GM23248 (cell line): ENCODE measurements at regions not wholly inside any gene's neighbourhood (a gene's known extent, or its start where the extent isn't known, plus 50 kb on each side); places are given as distances from the start of the nearest gene placed in this dataset.
A peak's percentile ranks its signal among the peaks of the same experiment; 100 is the strongest.

Experiments
- DNase-seq: peaks from one replicate; pipeline ENCODE4 v3.0.0-alpha.2; 2015
- H2AFZ ChIP-seq: fragments of 200-600 bp; sonication (generic); 2 replicates; pipeline ENCODE4 v1.6.1; 2016; ENCODE audit warnings: antibody characterized with exemption
- H3F3A ChIP-seq: fragments of 200-600 bp; sonication (generic); 2 replicates; pipeline ENCODE4 v1.6.1; 2016; ENCODE audit warnings: mild to moderate bottlenecking, antibody characterized with exemption, mixed run types; ENCODE audit not compliant: insufficient read depth
- H3K27ac ChIP-seq: fragments of 200-600 bp; sonication (generic); 2 replicates; pipeline ENCODE4 v1.5.1; 2016; ENCODE audit warnings: mild to moderate bottlenecking
- H3K27me3 ChIP-seq: fragments of 200-600 bp; sonication (generic); replicated peaks from 2 replicates; pipeline ENCODE4 v1.6.1; 2016; ENCODE audit warnings: mild to moderate bottlenecking; ENCODE audit not compliant: insufficient read depth
- H3K36me3 ChIP-seq: fragments of 200-600 bp; sonication (generic); 2 replicates; pipeline ENCODE4 v1.6.1; 2016; ENCODE audit warnings: low read depth, mild to moderate bottlenecking
- H3K4me1 ChIP-seq: fragments of 200-600 bp; sonication (generic); 2 replicates; pipeline ENCODE4 v1.6.1; 2016; ENCODE audit warnings: mild to moderate bottlenecking; ENCODE audit not compliant: insufficient read depth
- H3K4me2 ChIP-seq: fragments of 200-600 bp; sonication (generic); one replicate; pipeline ENCODE4 v1.6.1; 2016; ENCODE audit warnings: mild to moderate bottlenecking; ENCODE audit not compliant: unreplicated experiment
- H3K4me3 ChIP-seq: fragments of 200-600 bp; sonication (generic); 2 replicates; pipeline ENCODE4 v1.5.1; 2016; ENCODE audit warnings: mild to moderate bottlenecking
- H3K79me2 ChIP-seq: fragments of 200-600 bp; sonication (generic); 2 replicates; pipeline ENCODE4 v1.6.1; 2016; ENCODE audit warnings: mild to moderate bottlenecking; ENCODE audit not compliant: insufficient read depth
- H3K9ac ChIP-seq: fragments of 200-600 bp; sonication (generic); 2 replicates; pipeline ENCODE4 v1.6.1; 2016; ENCODE audit warnings: mild to moderate bottlenecking
- H3K9me2 ChIP-seq: fragments of 200-600 bp; sonication (generic); 2 replicates; pipeline ENCODE4 v1.6.1; 2016; ENCODE audit warnings: mixed run types, mild to moderate bottlenecking, moderate library complexity; ENCODE audit not compliant: insufficient read depth
- H3K9me3 ChIP-seq: fragments of 200-600 bp; sonication (generic); one replicate; pipeline ENCODE4 v1.6.1; 2017; ENCODE audit warnings: low read depth
- H4K20me1 ChIP-seq: fragments of 200-600 bp; sonication (generic); 2 replicates; pipeline ENCODE4 v1.6.0; 2016; ENCODE audit not compliant: insufficient read depth
- EZH2 ChIP-seq: fragments of 200-600 bp; sonication (generic); IDR thresholded peaks from 2 replicates; pipeline ENCODE4 v1.6.1; 2018; ENCODE audit warnings: antibody characterized with exemption, mild to moderate bottlenecking; ENCODE audit not compliant: insufficient read depth, poor library complexity, severe bottlenecking
- EZH2phosphoT487 ChIP-seq: fragments of 200-600 bp; sonication (generic); IDR thresholded peaks from 2 replicates; pipeline ENCODE4 v1.6.1; 2018; ENCODE audit warnings: antibody characterized with exemption, moderate library complexity, mild to moderate bottlenecking, low read depth; ENCODE audit not compliant: insufficient read depth
- WGBS, 2 experiments: methylation state at CpG; one replicate each; pipeline ENCODE4 v1.1.6; 2015 to 2017; ENCODE audit warnings: low lambda C conversion rate in 2 of 2, low coverage in 1 of 2; ENCODE audit errors: missing lambda C conversion rate in 2 of 2; 5-methylcytosine and 5-hydroxymethylcytosine counted together
- in situ Hi-C: fragments of 300-500 bp; cut with MboI; formaldehyde crosslinking; loops from 2 replicates; pipeline ENCODE4 v1.15.0; 2020

GRCh38 chr2:160550048-160550447 is 56.4 kb upstream of the RBMS1 start:
- no peaks in the 10 kb centered on the region for H3K9me2 ChIP-seq
- no peaks in the 10 kb centered on the region for H3F3A ChIP-seq
- no peaks in the 10 kb centered on the region for H3K27me3 ChIP-seq
- no peaks in the 10 kb centered on the region for H3K36me3 ChIP-seq
- H3K79me2 ChIP-seq, result no peaks in the 10 kb centered on the region
- in situ Hi-C loops, result no loop called here
- no peak overlapping the region for H3K4me3 ChIP-seq
- WGBS, 2 experiments, result 66 to 70% methylated on average over 2 of the region's 2 CpGs
- no peak overlapping the region for H3K27ac ChIP-seq
- H3K4me2 ChIP-seq, result no peak overlapping the region
- no peaks in the 10 kb centered on the region for H4K20me1 ChIP-seq
- H3K9ac ChIP-seq, result no peak overlapping the region
- no peaks in the 10 kb centered on the region for H3K4me1 ChIP-seq
- TF ChIP-seq EZH2phosphoT487 (no peak), EZH2 (no peak)
- H3K9me3 ChIP-seq, result no peaks in the 10 kb centered on the region
- no peak overlapping the region for H2AFZ ChIP-seq
- no peak for DNase-seq

DNA sequence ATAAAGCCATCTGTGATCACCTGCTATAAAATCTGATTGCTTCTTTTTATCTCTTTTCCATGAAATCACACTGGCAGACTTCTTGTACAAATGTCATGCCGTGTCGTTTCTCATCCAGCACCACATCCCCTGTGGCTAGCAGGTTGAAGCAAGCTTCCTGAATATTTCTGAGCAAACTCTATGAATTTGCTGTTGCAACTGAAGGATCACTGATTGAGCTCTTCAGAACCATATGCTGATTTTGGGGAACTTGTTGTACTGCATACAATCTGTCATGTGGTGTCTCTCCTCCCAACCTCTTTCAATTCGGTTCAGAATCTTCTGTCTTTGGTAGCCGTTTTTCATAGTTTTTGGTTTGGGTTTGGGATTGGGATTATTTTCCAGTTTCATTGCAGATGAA is 57.7 kb upstream of the RBMS1 start:
- Histone ChIP-seq H3F3A (no peaks in the 10 kb centered on the region), H3K36me3 (no peaks in the 10 kb centered on the region), H4K20me1 (no peaks in the 10 kb centered on the region), H3K27me3 (no peaks in the 10 kb centered on the region), H3K4me3 (no peak overlapping the region), H3K4me2 (no peak overlapping the region), H3K9ac (no peak overlapping the region), H3K9me3 (no peaks in the 10 kb centered on the region), H3K27ac (no peak overlapping the region), H3K9me2 (no peaks in the 10 kb centered on the region), H3K4me1 (no peaks in the 10 kb centered on the region), H3K79me2 (no peaks in the 10 kb centered on the region), H2AFZ (peak overlapping the region; percentile 32; the same call in 1 of the 2 replicates)
- 35 to 40% methylated on average over 4 of the region's 4 CpGs for WGBS, 2 experiments
- DNase-seq, result no peak
- in situ Hi-C loops, result no loop called here
- TF ChIP-seq EZH2 (no peak), EZH2phosphoT487 (no peak)

DNA sequence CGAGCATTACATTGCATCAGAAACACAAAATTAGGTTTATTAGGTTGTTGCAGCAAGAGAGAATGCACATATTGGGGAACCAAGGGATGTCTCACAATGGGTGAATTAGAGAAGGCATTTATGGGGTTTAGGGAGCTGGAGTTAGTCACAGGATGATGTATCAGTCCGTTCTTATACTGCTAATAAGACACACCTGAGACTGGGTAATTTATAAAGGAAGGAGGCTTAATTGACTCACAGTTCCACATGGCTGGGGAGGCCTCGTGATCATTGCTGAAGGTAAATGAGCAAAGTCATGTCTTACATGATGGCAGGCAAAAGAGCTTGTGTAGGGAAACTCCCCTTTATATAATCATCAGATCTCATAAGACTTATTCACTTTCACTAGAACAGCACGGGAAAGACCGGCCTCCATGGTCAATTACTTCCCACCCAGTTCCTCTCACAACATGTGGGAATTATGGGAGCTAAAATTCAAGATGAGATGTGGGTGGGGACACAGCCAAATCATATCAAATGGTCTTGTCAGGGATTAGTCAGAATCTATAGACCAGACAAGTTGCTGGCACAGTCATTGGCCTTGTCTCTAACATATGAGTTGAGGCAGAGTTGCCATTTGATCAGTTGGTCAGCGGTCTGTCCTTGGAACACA is 61.9 kb upstream of the RBMS1 start:
- DNase-seq, result no peak
- 89 to 91% methylated on average over 6 of the region's 6 CpGs for WGBS, 2 experiments
- no peak overlapping the region for H2AFZ ChIP-seq

DNA sequence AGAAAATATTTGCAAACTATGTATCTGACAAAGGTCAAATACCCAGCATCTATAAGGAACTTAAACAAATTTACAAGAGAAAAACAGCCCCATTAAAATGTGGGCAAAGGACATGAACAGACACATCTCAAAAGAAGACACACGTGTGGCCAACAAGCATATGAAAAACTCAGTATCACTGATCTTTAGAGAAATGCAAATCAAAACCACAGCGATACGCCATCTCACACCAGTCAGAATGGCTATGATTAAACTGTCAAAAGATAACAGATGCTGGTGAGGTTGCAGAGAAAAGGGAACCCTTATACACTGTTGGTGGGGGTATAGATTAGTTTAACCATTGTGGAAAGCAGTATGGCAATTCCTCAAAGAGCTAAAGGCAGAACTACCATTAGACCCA is 64.3 kb upstream of the RBMS1 start:
- H3K27me3 ChIP-seq, result no peaks in the 10 kb centered on the region
- no peak overlapping the region for H3K27ac ChIP-seq
- H4K20me1 ChIP-seq, result no peaks in the 10 kb centered on the region
- peaks cover 18% of the 10 kb centered on the region; the same call in 1 of the 2 replicates for H3F3A ChIP-seq
- no peak overlapping the region for H3K4me2 ChIP-seq
- H2AFZ ChIP-seq, result no peak overlapping the region
- DNase-seq, result no peak
- H3K79me2 ChIP-seq, result no peaks in the 10 kb centered on the region
- peaks cover 13% of the 10 kb centered on the region for H3K4me1 ChIP-seq
- H3K9me3 ChIP-seq, result no peaks in the 10 kb centered on the region
- TF ChIP-seq EZH2 (no peak), EZH2phosphoT487 (no peak)
- WGBS, 2 experiments, result 86 to 87% methylated on average over 3 of the region's 3 CpGs
- H3K4me3 ChIP-seq, result no peak overlapping the region
- in situ Hi-C loops, result no loop called here
- no peaks in the 10 kb centered on the region for H3K36me3 ChIP-seq
- no peaks in the 10 kb centered on the region for H3K9me2 ChIP-seq
- H3K9ac ChIP-seq, result no peak overlapping the region

More for the DNA sequence above, 61.9 kb upstream of the RBMS1 start:
- in situ Hi-C loops, result no loop called here
- Histone ChIP-seq H3K27me3 (no peaks in the 10 kb centered on the region), H3K9me2 (no peaks in the 10 kb centered on the region), H3K4me2 (no peak overlapping the region), H4K20me1 (no peaks in the 10 kb centered on the region), H3K27ac (no peak overlapping the region), H3K79me2 (no peaks in the 10 kb centered on the region), H3F3A (no peaks in the 10 kb centered on the region), H3K36me3 (no peaks in the 10 kb centered on the region), H3K9ac (no peak overlapping the region), H3K9me3 (no peaks in the 10 kb centered on the region), H3K4me1 (no peaks in the 10 kb centered on the region), H3K4me3 (no peak overlapping the region)
- no peak for TF ChIP-seq EZH2
- TF ChIP-seq EZH2phosphoT487, result no peak

- Histone ChIP-seq H3F3A (peaks cover 19% of the 10 kb centered on the region; the same call in 1 of the 2 replicates), H3K4me1 (peaks cover 13% of the 10 kb centered on the region), H3K79me2 (no peaks in the 10 kb centered on the region), H3K4me2 (no peak overlapping the region), H3K9ac (no peak overlapping the region), H4K20me1 (no peaks in the 10 kb centered on the region), H3K36me3 (no peaks in the 10 kb centered on the region), H3K27me3 (no peaks in the 10 kb centered on the region), H3K27ac (no peak overlapping the region), H3K9me3 (no peaks in the 10 kb centered on the region), H3K9me2 (no peaks in the 10 kb centered on the region), H2AFZ (no peak overlapping the region), H3K4me3 (no peak overlapping the region)
- WGBS, 2 experiments, result 89 to 92% methylated on average over 5 of the region's 5 CpGs
- in situ Hi-C loops, result no loop called here
- TF ChIP-seq EZH2 (no peak), EZH2phosphoT487 (no peak)
- DNase-seq, result no peak
These were observed 64.9 kb upstream of the RBMS1 start for GRCh38 chr2:160558531-160558930.
